ENCODE measurements at regions not wholly inside any gene's neighbourhood (a gene's known extent, or its start where the extent isn't known, plus 50 kb on each side); places are given as distances from the start of the nearest gene placed in this dataset.

GRCh38 chr20:11246251-11246775 lies 572.5 kb upstream of the JAG1 start:
- H3K36me3 ChIP-seq (replicated peaks; ENCODE audit: insufficient read depth, low read length): no peaks in the 10 kb centered on the region
- H3K4me3 ChIP-seq (ENCODE audit: low read length): no peak overlapping the region
- no peaks in the 10 kb centered on the region for H3K9me2 ChIP-seq (replicated peaks; ENCODE audit: insufficient read depth, low read length)
- H3K4me1 ChIP-seq (ENCODE audit: low read length): no peaks in the 10 kb centered on the region
- no peaks in the 10 kb centered on the region for H3K27me3 ChIP-seq (replicated peaks; ENCODE audit: insufficient read depth, low read length)
- no peak overlapping the region for H3K27ac ChIP-seq (ENCODE audit: low read length)
- H2AFZ ChIP-seq (ENCODE audit: low read length): no peak overlapping the region
- H3K79me2 ChIP-seq (ENCODE audit: low read length): no peaks in the 10 kb centered on the region
- no peaks in the 10 kb centered on the region for H3K9me3 ChIP-seq (replicated peaks; ENCODE audit: insufficient read depth, low read length)
- H3K9ac ChIP-seq (ENCODE audit: low read length): no peak overlapping the region
- H3K4me2 ChIP-seq (ENCODE audit: low read depth, low read length): no peak overlapping the region
- no peak for DNase-seq
- TF ChIP-seq CTCF (IDR thresholded peaks at IDR 0.05; ENCODE audit: low read length) (no peak), EZH2phosphoT487 (IDR thresholded peaks at IDR 0.05; ENCODE audit: low read length) (no peak), EZH2 (optimal IDR thresholded peaks at IDR 0.05; ENCODE audit: low read depth, low read length) (no peak)
- no peaks in the 10 kb centered on the region for H4K20me1 ChIP-seq (ENCODE audit: insufficient read depth, low read length)
- no peaks in the 10 kb centered on the region for H3F3A ChIP-seq (ENCODE audit: insufficient read depth, low read length)

- no peaks in the 10 kb centered on the region for H3K79me2 ChIP-seq (ENCODE audit: low read length)
- DNase-seq: no peak
- no peaks in the 10 kb centered on the region for H3K36me3 ChIP-seq (replicated peaks; ENCODE audit: insufficient read depth, low read length)
- H3K9me2 ChIP-seq (replicated peaks; ENCODE audit: insufficient read depth, low read length): no peaks in the 10 kb centered on the region
- H3K4me2 ChIP-seq (ENCODE audit: low read depth, low read length): no peak overlapping the region
- TF ChIP-seq EZH2 (optimal IDR thresholded peaks at IDR 0.05; ENCODE audit: low read depth, low read length) (no peak), CTCF (IDR thresholded peaks at IDR 0.05; ENCODE audit: low read length) (no peak), EZH2phosphoT487 (IDR thresholded peaks at IDR 0.05; ENCODE audit: low read length) (no peak)
- no peaks in the 10 kb centered on the region for H3K4me1 ChIP-seq (ENCODE audit: low read length)
- no peak overlapping the region for H3K4me3 ChIP-seq (ENCODE audit: low read length)
- no peaks in the 10 kb centered on the region for H3K27me3 ChIP-seq (replicated peaks; ENCODE audit: insufficient read depth, low read length)
- no peaks in the 10 kb centered on the region for H4K20me1 ChIP-seq (ENCODE audit: insufficient read depth, low read length)
- no peak overlapping the region for H3K27ac ChIP-seq (ENCODE audit: low read length)
- H3F3A ChIP-seq (ENCODE audit: insufficient read depth, low read length): no peaks in the 10 kb centered on the region
- no peak overlapping the region for H3K9ac ChIP-seq (ENCODE audit: low read length)
- no peak overlapping the region for H2AFZ ChIP-seq (ENCODE audit: low read length)
- no peaks in the 10 kb centered on the region for H3K9me3 ChIP-seq (replicated peaks; ENCODE audit: insufficient read depth, low read length)
Measured at GRCh38 chr20:11247046-11248010, 573.5 kb upstream of the JAG1 start.

- H3F3A ChIP-seq (ENCODE audit: insufficient read depth, low read length): no peaks in the 10 kb centered on the region
- H4K20me1 ChIP-seq (ENCODE audit: insufficient read depth, low read length): no peaks in the 10 kb centered on the region
- no peaks in the 10 kb centered on the region for H3K79me2 ChIP-seq (ENCODE audit: low read length)
- H3K4me2 ChIP-seq (ENCODE audit: low read depth, low read length): no peak overlapping the region
- H3K4me3 ChIP-seq (ENCODE audit: low read length): no peak overlapping the region
- H3K27ac ChIP-seq (ENCODE audit: low read length): no peak overlapping the region
- H3K27me3 ChIP-seq (replicated peaks; ENCODE audit: insufficient read depth, low read length): no peaks in the 10 kb centered on the region
- H3K4me1 ChIP-seq (ENCODE audit: low read length): no peaks in the 10 kb centered on the region
- TF ChIP-seq CTCF (IDR thresholded peaks at IDR 0.05; ENCODE audit: low read length) (no peak), EZH2 (optimal IDR thresholded peaks at IDR 0.05; ENCODE audit: low read depth, low read length) (no peak), EZH2phosphoT487 (IDR thresholded peaks at IDR 0.05; ENCODE audit: low read length) (no peak)
- H3K9ac ChIP-seq (ENCODE audit: low read length): no peak overlapping the region
- H2AFZ ChIP-seq (ENCODE audit: low read length): no peak overlapping the region
- no peaks in the 10 kb centered on the region for H3K9me3 ChIP-seq (replicated peaks; ENCODE audit: insufficient read depth, low read length)
- no peaks in the 10 kb centered on the region for H3K9me2 ChIP-seq (replicated peaks; ENCODE audit: insufficient read depth, low read length)
- DNase-seq: no peak
- H3K36me3 ChIP-seq (replicated peaks; ENCODE audit: insufficient read depth, low read length): no peaks in the 10 kb centered on the region
Measured at GRCh38 chr20:11248011-11248409, 574.2 kb upstream of the JAG1 start.
